Heart left ventricle (tissue), 16 donors: ENCODE measurements at regions not wholly inside any gene's neighbourhood (a gene's known extent, or its start where the extent isn't known, plus 50 kb on each side); places are given as distances from the start of the nearest gene placed in this dataset.

ENCODE experiments used
- ATAC-seq, 4 donors: fragments of 200-7000 bp; cut with Tn5 transposase; one replicate each; pipeline ENCODE4 v1.9.1; 2020 to 2022; ENCODE audit warnings: moderate library complexity in 4 of 4, mild to moderate bottlenecking in 3 of 4, moderate number of reproducible peaks in 1 of 4
- DNase-seq, 5 donors: peaks; one replicate each; pipeline ENCODE4 v3.0.0-alpha.2; 2020
- H3K27ac ChIP-seq, 12 donors: fragments of 200-600 bp; sonication (generic) in 4 of 12; one replicate each; pipeline versions ENCODE4 v1.5.0 to v1.8.0; 2016 to 2022; ENCODE audit warnings: mild to moderate bottlenecking in 2 of 12
- H3K27me3 ChIP-seq, 9 donors: fragments of 200-600 bp; sonication (generic) in 2 of 9; one replicate each; pipeline versions ENCODE4 v1.5.1 to v1.8.0; 2016 to 2022; ENCODE audit warnings: mild to moderate bottlenecking in 3 of 9
- H3K36me3 ChIP-seq, 9 donors: fragments of 200-600 bp; sonication (generic) in 2 of 9; one replicate each; pipeline versions ENCODE4 v1.5.0 to v1.8.0; 2018 to 2022; ENCODE audit warnings: mild to moderate bottlenecking in 2 of 9
- H3K4me1 ChIP-seq, 12 donors: fragments of 200-600 bp; sonication (generic) in 4 of 12; one replicate each; pipeline versions ENCODE4 v1.5.0 to v1.8.0; 2016 to 2022; ENCODE audit warnings: mild to moderate bottlenecking in 3 of 12
- H3K4me3 ChIP-seq, 12 donors: fragments of 200-600 bp; sonication (generic) in 4 of 12; one replicate each; pipeline versions ENCODE4 v1.5.0 to v1.8.0; 2017 to 2022; ENCODE audit warnings: mild to moderate bottlenecking in 9 of 12, moderate library complexity in 4 of 12
- H3K9me3 ChIP-seq, 12 donors: fragments of 200-600 bp; sonication (generic) in 4 of 12; one replicate each; pipeline versions ENCODE4 v1.5.0 to v1.8.0; 2016 to 2022; ENCODE audit warnings: mild to moderate bottlenecking in 1 of 12
- CTCF ChIP-seq, 12 donors: fragments of 200-600 bp; sonication (generic) in 4 of 12; IDR thresholded peaks; one replicate each; pipeline versions ENCODE4 v1.5.0 to v1.8.0; 2018 to 2022; ENCODE audit warnings: antibody characterized with exemption in 12 of 12, mild to moderate bottlenecking in 5 of 12
- POLR2A ChIP-seq, 2 donors: fragments of 450-650 bp; IDR thresholded peaks; one replicate each; pipeline ENCODE4 v1.6.1; 2017; ENCODE audit warnings: antibody characterized with exemption in 2 of 2, mild to moderate bottlenecking in 2 of 2, moderate library complexity in 2 of 2
- WGBS, 4 donors: extraction: QIAGEN DNeasy Blood & Tissue Kit in 2 of 4; methylation state at CpG; one replicate each; pipeline versions ENCODE4 v1.1.5 to v1.1.7; 2013 to 2018; 5-methylcytosine and 5-hydroxymethylcytosine counted together
- intact Hi-C, 10 donors: fragments of 100-400 bp; cut with DNase I; formaldehyde crosslinking; loops; one replicate each; pipeline versions ENCODE4 v1.11.1 to v1.14.2; 2022
- donor health status: ischemic (EF 13 %, LVEDD 7.1; RV severe dilation, severe dysfunction).
- donor health status: healthy with polysubstance abuse.
- donor health status: DM: no; HTN: yes; CAD: no.
- donor health status: DM: no; HTN: no; CAD: no.
- donor health status: ischemic (EF 25% LVEDD 6.9; RV normal size, moderate dysfunction).
- donor health status: ischemic (EF 25% LVEDD 5.7; RV mildly dilated, moderate dysfunction).
- donor health status: healthy.
- donor health status: DM: yes; HTN: yes; CAD: no.
- donor health status: ischemic (EF 35%, LVEDD 5.7; RV mildly dilated, moderate dysfunction).
- donor health status: nonischemic (EF 11% LVEDD 7.7; RV severe dilation, severe dysfunction).
- donor health status: DM: yes; HTN: yes; CAD: no.
- donor health status: PGD.
- donor health status: ischemic (EF 29% LVEDD 5.4; RV normal size, mild dysfunction).
- donor health status: nonischemic (EF 23%, LVEDD 6.1; RV moderate dilation, normal function).

- intact Hi-C loops, result no loop called here
- WGBS, 4 donors, result 77 to 81% (median 78%) methylated on average over 4 of the region's 4 CpGs
- Histone ChIP-seq H3K27ac (no peak overlapping the region), H3K4me1 (no peaks in the 10 kb centered on the region), H3K4me3 (no peak overlapping the region), H3K36me3 (no peaks in the 10 kb centered on the region), H3K9me3 (no peaks in the 10 kb centered on the region), H3K27me3 (no peaks in the 10 kb centered on the region)
- TF ChIP-seq CTCF (IDR thresholded peaks at IDR 0.05), result no peak
- no peak for TF ChIP-seq POLR2A (IDR thresholded peaks at IDR 0.05)
- DNase-seq (no peak), ATAC-seq (no peak)
These were observed 441.6 kb upstream of the WWC1 start for GRCh38 chr5:167849874-167850273.

- H3K4me3 ChIP-seq, result no peak overlapping the region
- DNase-seq (no peak), ATAC-seq (no peak)
- H3K36me3 ChIP-seq, result no peaks in the 10 kb centered on the region
- H3K27ac ChIP-seq, result no peak overlapping the region
- intact Hi-C loops, result no loop called here
- no peaks in the 10 kb centered on the region for H3K27me3 ChIP-seq
- no peak for TF ChIP-seq POLR2A (IDR thresholded peaks at IDR 0.05)
- TF ChIP-seq CTCF (IDR thresholded peaks at IDR 0.05), result no peak
- H3K4me1 ChIP-seq, result no peaks in the 10 kb centered on the region
- H3K9me3 ChIP-seq, result no peaks in the 10 kb centered on the region
- WGBS, 4 donors, result 35 to 45% (median 42%) methylated on average over 2 of the region's 2 CpGs
These were observed 440.5 kb upstream of the WWC1 start for GRCh38 chr5:167850911-167851310.

- 64 to 74% (median 69%) methylated on average over 5 of the region's 5 CpGs for WGBS, 4 donors
- no peaks in the 10 kb centered on the region for H3K4me1 ChIP-seq
- DNase-seq (no peak), ATAC-seq (no peak)
- TF ChIP-seq CTCF (IDR thresholded peaks at IDR 0.05), result no peak
- no peak for TF ChIP-seq POLR2A (IDR thresholded peaks at IDR 0.05)
- no peak overlapping the region for H3K27ac ChIP-seq
- no peak overlapping the region for H3K4me3 ChIP-seq
- intact Hi-C loops, result no loop called here
- no peaks in the 10 kb centered on the region for H3K36me3 ChIP-seq
- H3K27me3 ChIP-seq, result no peaks in the 10 kb centered on the region
- H3K9me3 ChIP-seq, result no peaks in the 10 kb centered on the region
These were observed 440.0 kb upstream of the WWC1 start for GRCh38 chr5:167851416-167851815.

GRCh38 chr5:167852515-167852914 lies 438.9 kb upstream of the WWC1 start:
- intact Hi-C loops, result no loop called here
- ATAC-seq (no peak), DNase-seq (no peak)
- Histone ChIP-seq H3K27ac (no peak overlapping the region), H3K4me1 (no peaks in the 10 kb centered on the region), H3K27me3 (no peaks in the 10 kb centered on the region), H3K9me3 (no peaks in the 10 kb centered on the region), H3K36me3 (no peaks in the 10 kb centered on the region), H3K4me3 (no peak overlapping the region)
- TF ChIP-seq CTCF (IDR thresholded peaks at IDR 0.05), result no peak
- no peak for TF ChIP-seq POLR2A (IDR thresholded peaks at IDR 0.05)
- 80 to 87% (median 86%) methylated on average over 5 of the region's 5 CpGs for WGBS, 4 donors
